ENCODE measurements at regions not wholly inside any gene's neighbourhood (a gene's known extent, or its start where the extent isn't known, plus 50 kb on each side); places are given as distances from the start of the nearest gene placed in this dataset.
"Not testable (repeated sequence)": the region's sequence is repeated elsewhere in the genome, so short reads cannot be mapped to it uniquely, and the experiment has no call there.

GRCh38 chr12:42873401-42873800, 283.9 kb upstream of the PRICKLE1 start:
- intact Hi-C loops (cut with micrococcal nuclease): no loop called here

- intact Hi-C loops (cut with micrococcal nuclease): no loop called here
Measured at GRCh38 chr12:42871816-42872215, 282.3 kb upstream of the PRICKLE1 start.

- intact Hi-C loops (cut with micrococcal nuclease): no loop called here
Measured at GRCh38 chr12:42868291-42868690, 278.7 kb upstream of the PRICKLE1 start.

- intact Hi-C loops (cut with micrococcal nuclease): no loop called here
Measured at GRCh38 chr12:42865282-42865681, 275.7 kb upstream of the PRICKLE1 start.

- intact Hi-C loops (cut with micrococcal nuclease): no loop called here
Measured at GRCh38 chr12:42862055-42862454, 272.5 kb upstream of the PRICKLE1 start.

- intact Hi-C loops (cut with micrococcal nuclease): not testable (repeated sequence)
Measured at GRCh38 chr12:42860331-42860730, 270.8 kb upstream of the PRICKLE1 start.

GRCh38 chr12:42859612-42860011, 270.1 kb upstream of the PRICKLE1 start:
- intact Hi-C loops (cut with micrococcal nuclease): no loop called here

- intact Hi-C loops (cut with micrococcal nuclease): no loop called here
Measured at GRCh38 chr12:42857106-42857505, 267.6 kb upstream of the PRICKLE1 start.

GRCh38 chr12:42855362-42855950, 265.9 kb upstream of the PRICKLE1 start:
- intact Hi-C loops (cut with micrococcal nuclease): no loop called here

GRCh38 chr12:42854826-42855225, 265.3 kb upstream of the PRICKLE1 start:
- intact Hi-C loops (cut with micrococcal nuclease): no loop called here

GRCh38 chr12:42854208-42854607, 264.7 kb upstream of the PRICKLE1 start:
- intact Hi-C loops (cut with micrococcal nuclease): no loop called here

- intact Hi-C loops (cut with micrococcal nuclease): no loop called here
Measured at GRCh38 chr12:42853370-42854140, 264.0 kb upstream of the PRICKLE1 start.

- intact Hi-C loops (cut with micrococcal nuclease): no loop called here
Measured at GRCh38 chr12:42846782-42847181, 257.2 kb upstream of the PRICKLE1 start.

GRCh38 chr12:42834062-42834461, 244.5 kb upstream of the PRICKLE1 start:
- intact Hi-C loops (cut with micrococcal nuclease): no loop called here

GRCh38 chr12:42828836-42829235, 239.3 kb upstream of the PRICKLE1 start:
- intact Hi-C loops (cut with micrococcal nuclease): no loop called here

- intact Hi-C loops (cut with micrococcal nuclease): no loop called here
Measured at GRCh38 chr12:42824327-42824726, 234.8 kb upstream of the PRICKLE1 start.

GRCh38 chr12:42823679-42824078, 234.1 kb upstream of the PRICKLE1 start:
- intact Hi-C loops (cut with micrococcal nuclease): no loop called here

GRCh38 chr12:42819846-42820245, 230.3 kb upstream of the PRICKLE1 start:
- intact Hi-C loops (cut with micrococcal nuclease): no loop called here

- intact Hi-C loops (cut with micrococcal nuclease): no loop called here
Measured at GRCh38 chr12:42815068-42815467, 225.5 kb upstream of the PRICKLE1 start.

- intact Hi-C loops (cut with micrococcal nuclease): no loop called here
Measured at GRCh38 chr12:42812871-42813270, 223.3 kb upstream of the PRICKLE1 start.

- intact Hi-C loops (cut with micrococcal nuclease): no loop called here
Measured at GRCh38 chr12:42812086-42812485, 222.5 kb upstream of the PRICKLE1 start.

GRCh38 chr12:42810006-42810405, 220.5 kb upstream of the PRICKLE1 start:
- intact Hi-C loops (cut with micrococcal nuclease): no loop called here

- intact Hi-C loops (cut with micrococcal nuclease): no loop called here
Measured at GRCh38 chr12:42809226-42809625, 219.7 kb upstream of the PRICKLE1 start.
